ENCODE measurements at regions not wholly inside any gene's neighbourhood (a gene's known extent, or its start where the extent isn't known, plus 50 kb on each side); places are given as distances from the start of the nearest gene placed in this dataset.

GRCh38 chr2:100197631-100198153, 55.3 kb upstream of the AFF3 start:
- no peaks in the 10 kb centered on the region for H3K9me3 Mint-ChIP-seq
- ATAC-seq (no peak), DNase-seq (ENCODE audit: low spot score in 2 of 2) (no peak)
- no peaks in the 10 kb centered on the region for H3K36me3 Mint-ChIP-seq
- no peak overlapping the region for H3K27ac Mint-ChIP-seq

GRCh38 chr2:100196786-100197494, 54.5 kb upstream of the AFF3 start:
- no peak for ATAC-seq
- H3K36me3 Mint-ChIP-seq: no peaks in the 10 kb centered on the region
- DNase-seq (ENCODE audit: low spot score in 2 of 2): no peak
- H3K9me3 Mint-ChIP-seq: no peaks in the 10 kb centered on the region
- peak overlapping the region in 1 of 2 donors; percentile 52 for H3K27ac Mint-ChIP-seq

GRCh38 chr2:100195942-100196341, 53.6 kb upstream of the AFF3 start:
- H3K27ac Mint-ChIP-seq: no peak overlapping the region
- DNase-seq (ENCODE audit: low spot score in 2 of 2) (no peak), ATAC-seq (no peak)
- H3K9me3 Mint-ChIP-seq: no peaks in the 10 kb centered on the region
- H3K36me3 Mint-ChIP-seq: no peaks in the 10 kb centered on the region

- no peak for DNase-seq (ENCODE audit: low spot score in 2 of 2)
- Mint-ChIP-seq H3K27ac (no peak overlapping the region), H3K36me3 (no peaks in the 10 kb centered on the region), H3K9me3 (no peaks in the 10 kb centered on the region)
- ATAC-seq: no peak
Observed at GRCh38 chr2:100194951-100195350, 52.6 kb upstream of the AFF3 start.

- DNase-seq (ENCODE audit: low spot score in 2 of 2) (no peak), ATAC-seq (no peak)
- no peak overlapping the region for H3K27ac Mint-ChIP-seq
- H3K36me3 Mint-ChIP-seq: no peaks in the 10 kb centered on the region
- no peaks in the 10 kb centered on the region for H3K9me3 Mint-ChIP-seq
Observed at GRCh38 chr2:100193291-100193710, 50.9 kb upstream of the AFF3 start.

- H3K27ac Mint-ChIP-seq: no peak overlapping the region
- H3K36me3 Mint-ChIP-seq: no peaks in the 10 kb centered on the region
- H3K9me3 Mint-ChIP-seq: no peaks in the 10 kb centered on the region
- DNase-seq (ENCODE audit: low spot score in 2 of 2): no peak
- no peak for ATAC-seq
Observed at GRCh38 chr2:100192825-100193224, 50.4 kb upstream of the AFF3 start.

GRCh38 chr2:100192300-100192699, 49.9 kb upstream of the AFF3 start:
- ATAC-seq: no peak
- H3K36me3 Mint-ChIP-seq: no peaks in the 10 kb centered on the region

More at GRCh38 chr2:100192300-100192699, 49.9 kb upstream of the AFF3 start:
- H3K9me3 Mint-ChIP-seq: no peaks in the 10 kb centered on the region
- H3K27ac Mint-ChIP-seq: no peak overlapping the region
- no peak for DNase-seq (ENCODE audit: low spot score in 2 of 2)
